Uterus (tissue), 3 donors: ENCODE measurements at regions not wholly inside any gene's neighbourhood (a gene's known extent, or its start where the extent isn't known, plus 50 kb on each side); places are given as distances from the start of the nearest gene placed in this dataset.

Source experiments
- DNase-seq, 2 donors: peaks; one replicate each; pipeline ENCODE4 v3.0.0-alpha.2; 2019 to 2020
- H3K27ac ChIP-seq, 2 donors: fragments of 200-600 bp; sonication (generic); 1 replicate in 1 of 2; 2 replicates in 1 of 2; pipeline ENCODE4 v1.5.1; 2016 to 2018
- H3K27me3 ChIP-seq, 2 donors: fragments of 200-600 bp; sonication (generic); one replicate each; pipeline ENCODE4 v1.5.1; 2018 to 2019; ENCODE audit warnings: control low read depth in 1 of 2
- H3K36me3 ChIP-seq, 2 donors: fragments of 200-600 bp; sonication (generic); one replicate each; pipeline ENCODE4 v1.5.1; 2019; ENCODE audit warnings: control low read depth in 1 of 2
- H3K4me1 ChIP-seq, 2 donors: fragments of 200-600 bp; sonication (generic); one replicate each; pipeline ENCODE4 v1.5.1; 2018 to 2019; ENCODE audit warnings: control low read depth in 1 of 2
- H3K4me3 ChIP-seq, 2 donors: fragments of 200-600 bp; sonication (generic); 1 replicate in 1 of 2; 2 replicates in 1 of 2; pipeline ENCODE4 v1.5.1; 2018 to 2019; ENCODE audit warnings: mild to moderate bottlenecking in 1 of 2
- H3K9me3 ChIP-seq, 2 donors: fragments of 200-600 bp; sonication (generic); one replicate each; pipeline ENCODE4 v1.5.1; 2019; ENCODE audit warnings: control low read depth in 1 of 2
- POLR2A ChIP-seq, 2 donors: fragments of 450-650 bp; IDR thresholded peaks; one replicate each; pipeline ENCODE4 v1.6.1; 2016; ENCODE audit warnings: antibody characterized with exemption in 2 of 2, mild to moderate bottlenecking in 1 of 2, moderate library complexity in 1 of 2
- intact Hi-C: fragments of 100-400 bp; cut with DNase I; formaldehyde crosslinking; loops from one replicate; pipeline ENCODE4 v1.15.1; 2023; ENCODE audit warnings: low total_unique reads
- TF ChIP-seq, protein P1 (sequence below), 4 experiments: fragments of 200-600 bp in 2 of 4; fragments of 450-650 bp in 2 of 4; sonication (generic) in 2 of 4; IDR thresholded peaks; one replicate each; pipeline ENCODE4 v1.5.1; 2016 to 2019; ENCODE audit warnings: antibody characterized with exemption in 4 of 4, mild to moderate bottlenecking in 2 of 4, moderate library complexity in 1 of 4
- donor health status: DM: yes; HTN: yes; CAD: no.

DNA sequence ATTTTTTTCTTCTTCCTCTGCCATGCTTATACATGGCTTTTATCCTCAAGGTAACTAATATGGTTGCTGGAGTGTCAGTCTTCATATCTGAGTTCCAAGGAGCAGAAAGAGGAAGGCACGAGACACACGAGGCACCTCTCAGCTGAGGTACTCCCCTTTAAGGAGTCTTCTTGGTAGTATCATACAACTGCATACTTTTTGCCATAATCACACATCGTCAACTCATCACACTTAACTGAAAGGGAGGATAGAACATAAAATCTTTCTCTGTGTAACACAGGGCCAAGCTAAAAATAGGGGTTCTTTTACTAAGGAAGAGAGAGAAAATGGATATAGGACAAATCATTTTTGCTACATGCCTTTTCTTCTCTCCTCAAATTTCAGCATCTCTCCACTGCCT is 104.2 kb downstream of the OXSM start:
- no peak for DNase-seq
- H3K4me1 ChIP-seq, result no peaks in the 10 kb centered on the region
- H3K36me3 ChIP-seq, result no peaks in the 10 kb centered on the region
- peak overlapping the region in 1 of 2 donors; percentile 66 for H3K27ac ChIP-seq
- no peak for TF ChIP-seq POLR2A (IDR thresholded peaks at IDR 0.05)
- TF ChIP-seq, protein P1, sequence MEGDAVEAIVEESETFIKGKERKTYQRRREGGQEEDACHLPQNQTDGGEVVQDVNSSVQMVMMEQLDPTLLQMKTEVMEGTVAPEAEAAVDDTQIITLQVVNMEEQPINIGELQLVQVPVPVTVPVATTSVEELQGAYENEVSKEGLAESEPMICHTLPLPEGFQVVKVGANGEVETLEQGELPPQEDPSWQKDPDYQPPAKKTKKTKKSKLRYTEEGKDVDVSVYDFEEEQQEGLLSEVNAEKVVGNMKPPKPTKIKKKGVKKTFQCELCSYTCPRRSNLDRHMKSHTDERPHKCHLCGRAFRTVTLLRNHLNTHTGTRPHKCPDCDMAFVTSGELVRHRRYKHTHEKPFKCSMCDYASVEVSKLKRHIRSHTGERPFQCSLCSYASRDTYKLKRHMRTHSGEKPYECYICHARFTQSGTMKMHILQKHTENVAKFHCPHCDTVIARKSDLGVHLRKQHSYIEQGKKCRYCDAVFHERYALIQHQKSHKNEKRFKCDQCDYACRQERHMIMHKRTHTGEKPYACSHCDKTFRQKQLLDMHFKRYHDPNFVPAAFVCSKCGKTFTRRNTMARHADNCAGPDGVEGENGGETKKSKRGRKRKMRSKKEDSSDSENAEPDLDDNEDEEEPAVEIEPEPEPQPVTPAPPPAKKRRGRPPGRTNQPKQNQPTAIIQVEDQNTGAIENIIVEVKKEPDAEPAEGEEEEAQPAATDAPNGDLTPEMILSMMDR (IDR thresholded peaks at IDR 0.05), result no peak
- intact Hi-C loops, result no loop called here
- H3K27me3 ChIP-seq, result no peaks in the 10 kb centered on the region
- H3K4me3 ChIP-seq, result no peak overlapping the region
- H3K9me3 ChIP-seq, result no peaks in the 10 kb centered on the region

DNA sequence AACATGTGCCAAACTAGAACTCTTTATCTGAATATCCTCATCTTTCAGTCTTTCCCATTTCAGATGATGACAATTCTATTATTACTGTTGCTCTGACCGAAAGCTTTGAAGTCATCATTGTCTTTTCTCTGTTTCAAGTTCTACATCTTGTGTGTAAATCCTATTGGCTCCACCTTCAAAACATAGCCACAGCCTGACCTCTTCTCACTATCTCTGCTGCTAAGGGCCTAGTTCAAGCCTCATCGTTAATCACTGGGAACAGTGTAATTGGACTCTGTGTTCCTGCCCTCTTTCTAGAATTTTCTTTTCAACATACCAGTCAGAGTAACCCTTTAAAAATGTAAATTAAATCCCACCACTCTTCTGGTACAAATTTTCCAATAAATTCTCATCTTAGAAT is 105.1 kb downstream of the OXSM start:
- intact Hi-C loops, result no loop called here
- Histone ChIP-seq H3K27ac (peak overlapping the region in 1 of 2 donors; percentile 66), H3K27me3 (no peaks in the 10 kb centered on the region), H3K4me1 (no peaks in the 10 kb centered on the region), H3K4me3 (no peak overlapping the region), H3K36me3 (no peaks in the 10 kb centered on the region), H3K9me3 (no peaks in the 10 kb centered on the region)
- TF ChIP-seq, protein P1 (IDR thresholded peaks at IDR 0.05), result no peak
- TF ChIP-seq POLR2A (IDR thresholded peaks at IDR 0.05), result no peak
- no peak for DNase-seq

DNA sequence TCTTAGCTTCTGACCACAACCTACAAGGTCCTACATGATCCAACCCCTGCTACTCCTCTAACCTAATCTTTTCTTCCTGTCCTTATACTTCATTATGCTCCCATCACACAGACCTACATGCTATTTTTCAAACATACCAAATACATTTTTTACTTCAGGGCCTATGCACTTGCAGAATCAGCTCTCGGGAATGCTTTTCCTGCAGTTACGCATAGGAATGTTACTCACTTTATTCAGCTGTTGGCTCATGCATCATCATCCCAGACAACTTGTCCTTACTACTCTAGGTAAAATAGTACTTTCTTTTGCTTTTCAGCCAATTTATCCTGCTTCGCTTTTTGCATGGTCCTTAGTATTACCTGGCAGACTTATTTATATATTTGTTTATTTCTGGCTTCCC is 105.6 kb downstream of the OXSM start:
- Histone ChIP-seq H3K9me3 (no peaks in the 10 kb centered on the region), H3K4me3 (no peak overlapping the region), H3K27ac (peak overlapping the region in 1 of 2 donors; percentile 66), H3K36me3 (no peaks in the 10 kb centered on the region), H3K27me3 (no peaks in the 10 kb centered on the region), H3K4me1 (no peaks in the 10 kb centered on the region)
- intact Hi-C loops, result no loop called here
- DNase-seq, result no peak
- TF ChIP-seq, protein P1 (IDR thresholded peaks at IDR 0.05), result no peak
- no peak for TF ChIP-seq POLR2A (IDR thresholded peaks at IDR 0.05)

DNA sequence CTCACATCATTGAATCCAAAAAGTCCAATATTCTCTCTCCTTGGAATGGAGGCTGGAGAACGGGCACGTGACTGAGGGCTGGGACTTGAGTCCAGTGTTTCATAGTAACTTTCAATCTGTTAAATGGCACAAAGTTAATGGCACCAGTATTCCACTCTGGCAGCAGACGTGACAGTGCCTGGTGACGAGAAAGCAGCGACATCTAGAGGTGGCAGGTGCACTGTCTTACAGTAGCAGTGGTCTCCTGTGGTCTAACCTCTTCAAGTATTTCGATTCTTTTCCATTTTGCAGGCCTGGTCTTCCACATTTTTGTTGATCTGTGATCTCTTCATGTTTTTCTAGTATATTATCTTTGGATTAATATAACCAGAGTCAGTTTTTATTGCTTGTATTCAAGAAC is 107.1 kb downstream of the OXSM start:
- Histone ChIP-seq H3K27me3 (no peaks in the 10 kb centered on the region), H3K9me3 (no peaks in the 10 kb centered on the region), H3K36me3 (no peaks in the 10 kb centered on the region), H3K4me1 (no peaks in the 10 kb centered on the region), H3K27ac (no peak overlapping the region), H3K4me3 (no peak overlapping the region)
- TF ChIP-seq, protein P1 (IDR thresholded peaks at IDR 0.05), result no peak
- TF ChIP-seq POLR2A (IDR thresholded peaks at IDR 0.05), result no peak
- DNase-seq, result no peak
- intact Hi-C loops, result no loop called here

DNA sequence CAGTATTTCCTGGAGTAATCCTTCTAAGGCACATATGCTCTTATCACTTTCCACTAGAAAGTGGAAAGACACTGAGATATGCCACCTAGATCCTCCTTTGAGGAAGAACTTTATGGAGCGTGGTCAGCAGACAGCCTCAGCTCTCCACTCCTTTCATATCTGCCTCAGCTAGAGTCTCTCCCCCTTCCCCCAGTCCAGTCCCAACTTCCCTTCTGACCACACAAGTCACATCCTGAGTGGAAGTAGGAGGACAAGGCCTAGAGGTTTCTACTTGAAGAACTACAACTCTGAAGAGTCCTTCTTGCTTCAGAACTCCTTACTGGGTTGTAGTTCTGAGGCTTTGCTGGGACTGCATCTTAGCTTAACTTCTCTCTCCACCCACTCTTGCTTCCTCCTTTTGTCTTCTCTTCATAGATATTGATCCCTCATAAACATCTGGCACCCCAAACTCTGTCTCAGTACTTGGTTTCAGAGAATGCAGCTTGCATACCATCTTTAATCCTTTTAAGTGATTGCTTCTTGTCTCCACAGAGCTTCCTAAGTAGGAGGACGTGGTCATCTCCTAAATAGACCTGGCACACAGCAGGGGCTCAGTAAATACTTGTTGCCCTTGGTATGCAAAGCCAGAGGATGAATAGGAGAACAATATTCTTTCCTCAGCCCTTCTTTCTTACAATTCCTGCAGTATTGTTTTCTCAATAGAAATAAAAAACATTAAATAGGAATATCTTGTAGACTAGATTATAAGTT is 109.6 kb downstream of the OXSM start:
- Histone ChIP-seq H3K9me3 (no peaks in the 10 kb centered on the region), H3K4me1 (no peaks in the 10 kb centered on the region), H3K4me3 (no peak overlapping the region), H3K27ac (no peak overlapping the region), H3K27me3 (no peaks in the 10 kb centered on the region), H3K36me3 (no peaks in the 10 kb centered on the region)
- TF ChIP-seq, protein P1 (IDR thresholded peaks at IDR 0.05), result no peak
- TF ChIP-seq POLR2A (IDR thresholded peaks at IDR 0.05), result no peak
- DNase-seq, result no peak
- intact Hi-C loops, result no loop called here
